Smooth muscle cell (in vitro differentiated cells): ENCODE measurements at regions not wholly inside any gene's neighbourhood (a gene's known extent, or its start where the extent isn't known, plus 50 kb on each side); places are given as distances from the start of the nearest gene placed in this dataset.

Source experiments
- DNase-seq: peaks from one replicate; lab custom pipeline; 2025; ENCODE audit not compliant: unreplicated experiment; lab: John Stamatoyannopoulos, UW
- H2AFZ ChIP-seq: fragments of 200-600 bp; sonication (generic); 2 replicates; pipeline ENCODE4 v1.6.0; 2016; ENCODE audit warnings: antibody characterized with exemption, low read depth, mild to moderate bottlenecking
- H3F3A ChIP-seq: fragments of 200-600 bp; sonication (generic); 2 replicates; pipeline ENCODE4 v1.6.0; 2017; ENCODE audit warnings: antibody characterized with exemption, low read depth
- H3K27ac ChIP-seq: fragments of 200-600 bp; sonication (generic); 2 replicates; pipeline ENCODE4 v1.5.1; 2016; ENCODE audit warnings: low read depth, mild to moderate bottlenecking
- H3K27me3 ChIP-seq: fragments of 200-600 bp; sonication (generic); 2 replicates; pipeline ENCODE4 v1.6.1; 2016; ENCODE audit warnings: low read depth, mild to moderate bottlenecking
- H3K36me3 ChIP-seq: fragments of 200-600 bp; sonication (generic); 2 replicates; pipeline ENCODE4 v1.5.1; 2016; ENCODE audit warnings: low read depth
- H3K4me1 ChIP-seq: fragments of 200-600 bp; sonication (generic); 2 replicates; pipeline ENCODE4 v1.5.1; 2016; ENCODE audit warnings: low read depth
- H3K4me2 ChIP-seq: fragments of 200-600 bp; sonication (generic); 2 replicates; pipeline ENCODE4 v1.6.0; 2016; ENCODE audit warnings: mild to moderate bottlenecking
- H3K4me3 ChIP-seq: fragments of 200-600 bp; sonication (generic); 2 replicates; pipeline ENCODE4 v1.5.1; 2016; ENCODE audit warnings: mild to moderate bottlenecking
- H3K79me2 ChIP-seq: fragments of 200-600 bp; sonication (generic); 2 replicates; pipeline ENCODE4 v1.6.0; 2016; ENCODE audit warnings: low read depth, mild to moderate bottlenecking
- H3K9ac ChIP-seq: fragments of 200-600 bp; sonication (generic); 2 replicates; pipeline ENCODE4 v1.6.0; 2016; ENCODE audit warnings: low read depth
- H3K9me3 ChIP-seq: fragments of 200-600 bp; sonication (generic); replicated peaks from 2 replicates; pipeline ENCODE4 v1.5.1; 2016; ENCODE audit warnings: low read depth
- H4K20me1 ChIP-seq: fragments of 200-600 bp; sonication (generic); 2 replicates; pipeline ENCODE4 v1.6.0; 2016; ENCODE audit warnings: low read depth
- WGBS: methylation state at CpG from one replicate; pipeline ENCODE4 v1.1.7; 2016; ENCODE audit warnings: low lambda C conversion rate; 5-methylcytosine and 5-hydroxymethylcytosine counted together
- TF ChIP-seq, protein P1 (sequence below): fragments of 200-600 bp; sonication (generic); IDR thresholded peaks from 2 replicates; pipeline ENCODE4 v1.5.1; 2017; ENCODE audit warnings: borderline replicate concordance, mild to moderate bottlenecking, antibody characterized with exemption; ENCODE audit not compliant: insufficient read depth, poor library complexity, severe bottlenecking

DNA sequence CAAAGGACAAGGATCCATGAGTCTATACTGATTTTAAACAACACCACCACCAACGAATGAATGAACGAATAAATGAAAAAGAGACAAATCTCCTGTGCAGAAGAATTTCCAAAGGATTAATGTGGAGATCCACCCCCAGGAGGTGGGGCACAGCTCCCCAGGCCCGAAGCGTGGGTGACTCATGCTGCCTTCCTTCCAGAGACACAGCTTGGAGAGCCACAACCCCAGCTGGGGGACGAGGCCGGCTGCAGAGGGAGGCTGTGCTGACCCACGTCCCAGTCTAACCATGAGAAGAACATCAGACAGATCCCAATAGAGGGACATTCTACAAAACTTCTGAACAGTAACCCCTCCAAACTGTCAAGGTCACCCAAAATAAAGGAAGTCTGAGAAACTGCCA is 557.3 kb upstream of the SALL3 start:
- Histone ChIP-seq H3F3A (no peaks in the 10 kb centered on the region), H3K4me1 (no peaks in the 10 kb centered on the region), H3K27ac (no peak overlapping the region), H2AFZ (no peak overlapping the region), H3K36me3 (no peaks in the 10 kb centered on the region), H3K4me2 (no peak overlapping the region), H3K4me3 (no peak overlapping the region), H3K27me3 (no peaks in the 10 kb centered on the region), H3K9ac (no peak overlapping the region), H3K9me3 (no peaks in the 10 kb centered on the region), H4K20me1 (no peaks in the 10 kb centered on the region), H3K79me2 (no peaks in the 10 kb centered on the region)
- WGBS = 53% methylated on average over 7 of the region's 7 CpGs
- DNase-seq = no peak
- TF ChIP-seq, protein P1, sequence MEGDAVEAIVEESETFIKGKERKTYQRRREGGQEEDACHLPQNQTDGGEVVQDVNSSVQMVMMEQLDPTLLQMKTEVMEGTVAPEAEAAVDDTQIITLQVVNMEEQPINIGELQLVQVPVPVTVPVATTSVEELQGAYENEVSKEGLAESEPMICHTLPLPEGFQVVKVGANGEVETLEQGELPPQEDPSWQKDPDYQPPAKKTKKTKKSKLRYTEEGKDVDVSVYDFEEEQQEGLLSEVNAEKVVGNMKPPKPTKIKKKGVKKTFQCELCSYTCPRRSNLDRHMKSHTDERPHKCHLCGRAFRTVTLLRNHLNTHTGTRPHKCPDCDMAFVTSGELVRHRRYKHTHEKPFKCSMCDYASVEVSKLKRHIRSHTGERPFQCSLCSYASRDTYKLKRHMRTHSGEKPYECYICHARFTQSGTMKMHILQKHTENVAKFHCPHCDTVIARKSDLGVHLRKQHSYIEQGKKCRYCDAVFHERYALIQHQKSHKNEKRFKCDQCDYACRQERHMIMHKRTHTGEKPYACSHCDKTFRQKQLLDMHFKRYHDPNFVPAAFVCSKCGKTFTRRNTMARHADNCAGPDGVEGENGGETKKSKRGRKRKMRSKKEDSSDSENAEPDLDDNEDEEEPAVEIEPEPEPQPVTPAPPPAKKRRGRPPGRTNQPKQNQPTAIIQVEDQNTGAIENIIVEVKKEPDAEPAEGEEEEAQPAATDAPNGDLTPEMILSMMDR = no peak

DNA sequence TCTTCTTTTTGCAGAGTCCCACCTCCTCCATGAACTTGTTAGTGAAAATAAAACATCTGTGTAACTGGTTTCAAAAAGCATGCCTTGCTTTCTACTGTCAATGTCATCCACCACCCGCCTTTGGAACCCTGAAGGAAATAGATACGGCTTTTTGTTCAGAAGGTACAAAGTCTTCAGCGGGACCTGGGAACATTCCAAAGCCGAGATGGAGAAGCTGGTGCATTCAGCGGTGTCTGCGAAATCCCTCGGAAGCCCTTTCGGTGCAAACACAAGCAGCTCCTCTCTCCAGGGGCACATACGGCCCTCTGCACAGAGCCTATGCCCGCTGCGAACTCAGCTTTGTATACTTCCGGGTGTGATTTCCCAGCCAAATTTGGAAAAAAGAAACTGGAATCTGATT is 555.8 kb upstream of the SALL3 start:
- H3K27me3 ChIP-seq = no peaks in the 10 kb centered on the region
- no peak overlapping the region for H3K9ac ChIP-seq
- no peaks in the 10 kb centered on the region for H3K4me1 ChIP-seq
- no peaks in the 10 kb centered on the region for H4K20me1 ChIP-seq
- no peak overlapping the region for H3K4me3 ChIP-seq
- TF ChIP-seq, protein P1 = no peak
- no peaks in the 10 kb centered on the region for H3K9me3 ChIP-seq
- H2AFZ ChIP-seq = no peak overlapping the region
- H3F3A ChIP-seq = no peaks in the 10 kb centered on the region
- H3K4me2 ChIP-seq = no peak overlapping the region
- WGBS = 93% methylated on average over 12 of the region's 12 CpGs
- H3K79me2 ChIP-seq = no peaks in the 10 kb centered on the region
- no peak overlapping the region for H3K27ac ChIP-seq
- H3K36me3 ChIP-seq = no peaks in the 10 kb centered on the region
- no peak for DNase-seq

DNA sequence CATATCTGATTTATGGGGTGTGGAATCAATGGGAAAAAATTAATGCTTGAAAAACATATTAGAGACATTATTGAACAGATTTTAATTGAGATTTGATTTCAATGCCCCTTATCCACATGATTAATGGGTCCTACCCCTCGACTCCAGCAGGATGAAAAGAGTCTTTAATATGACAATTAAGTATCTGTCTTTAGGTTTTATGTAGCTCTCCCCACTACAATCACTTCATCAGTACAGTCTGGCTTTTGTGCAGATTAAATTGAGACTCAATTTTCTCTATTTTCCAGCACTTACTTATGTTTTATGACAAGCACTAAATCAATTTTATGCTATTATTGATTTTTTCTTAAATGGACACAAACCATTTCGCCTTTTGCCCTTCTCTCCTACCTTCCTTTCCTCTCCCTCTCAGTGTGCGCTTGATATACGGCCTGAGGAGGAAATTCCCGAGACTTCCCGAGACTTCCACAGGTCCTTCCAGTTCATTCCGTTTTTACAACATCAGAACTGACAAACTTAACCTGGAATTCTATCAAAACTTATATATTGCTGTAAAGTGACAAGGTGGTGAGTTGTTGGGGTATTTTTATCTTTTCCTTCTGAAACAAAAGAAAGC is 555.1 kb upstream of the SALL3 start:
- no peak overlapping the region for H3K9ac ChIP-seq
- H3K4me1 ChIP-seq = no peaks in the 10 kb centered on the region
- no peak overlapping the region for H3K4me3 ChIP-seq
- H3K27me3 ChIP-seq = no peaks in the 10 kb centered on the region
- H2AFZ ChIP-seq = no peak overlapping the region
- H3K79me2 ChIP-seq = no peaks in the 10 kb centered on the region
- WGBS = 83% methylated on average over 7 of the region's 7 CpGs
- no peak overlapping the region for H3K4me2 ChIP-seq
- TF ChIP-seq, protein P1 = no peak
- H3K27ac ChIP-seq = no peak overlapping the region
- no peaks in the 10 kb centered on the region for H3K9me3 ChIP-seq
- H3K36me3 ChIP-seq = no peaks in the 10 kb centered on the region
- no peak for DNase-seq
- H4K20me1 ChIP-seq = no peaks in the 10 kb centered on the region
- H3F3A ChIP-seq = no peaks in the 10 kb centered on the region

DNA sequence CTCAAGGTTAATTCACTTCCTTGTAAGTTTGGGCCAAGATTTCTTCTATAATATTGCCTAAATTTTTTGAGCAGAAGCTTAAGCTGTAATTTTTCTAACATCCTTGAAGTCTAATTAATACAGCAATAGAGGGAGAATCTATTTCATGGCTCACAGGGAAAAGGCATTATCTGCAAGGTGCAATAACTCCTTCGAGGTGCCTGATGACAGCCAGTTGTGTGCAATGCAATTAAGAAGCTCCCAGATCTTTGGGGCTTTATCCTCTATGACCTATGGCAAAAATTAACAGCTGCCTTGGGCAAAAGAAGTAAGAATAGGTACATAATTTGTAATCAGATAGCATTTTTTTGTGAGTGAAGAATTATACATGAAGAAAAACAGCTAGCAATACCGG is 554.6 kb upstream of the SALL3 start:
- no peaks in the 10 kb centered on the region for H3K79me2 ChIP-seq
- no peak overlapping the region for H3K4me2 ChIP-seq
- no peaks in the 10 kb centered on the region for H3K9me3 ChIP-seq
- H2AFZ ChIP-seq = no peak overlapping the region
- H3F3A ChIP-seq = no peaks in the 10 kb centered on the region
- no peak for DNase-seq
- H3K27me3 ChIP-seq = no peaks in the 10 kb centered on the region
- H3K9ac ChIP-seq = no peak overlapping the region
- TF ChIP-seq, protein P1 = no peak
- WGBS = 94% methylated on average over 2 of the region's 2 CpGs
- H3K4me1 ChIP-seq = no peaks in the 10 kb centered on the region
- no peak overlapping the region for H3K4me3 ChIP-seq
- H4K20me1 ChIP-seq = no peaks in the 10 kb centered on the region
- no peaks in the 10 kb centered on the region for H3K36me3 ChIP-seq
- H3K27ac ChIP-seq = no peak overlapping the region
